HL-60 (cell line): ENCODE measurements at regions not wholly inside any gene's neighbourhood (a gene's known extent, or its start where the extent isn't known, plus 50 kb on each side); places are given as distances from the start of the nearest gene placed in this dataset.

Experiments
- GABPA ChIP-seq: IDR thresholded peaks from 2 replicates; pipeline ENCODE4 v1.6.1; 2012; ENCODE audit warnings: low read depth
- POLR2AphosphoS5 ChIP-seq: IDR thresholded peaks from 2 replicates; pipeline ENCODE4 v1.6.1; 2012; ENCODE audit warnings: low read depth
- SPI1 ChIP-seq: IDR thresholded peaks from 2 replicates; pipeline ENCODE4 v1.6.1; 2012; ENCODE audit warnings: low read depth, mild to moderate bottlenecking, borderline replicate concordance
- TF ChIP-seq, protein P1 (sequence below): IDR thresholded peaks from one replicate; pipeline ENCODE4 v1.5.1; 2011; ENCODE audit warnings: low read length, control low read depth, inconsistent platforms; ENCODE audit not compliant: insufficient read depth
- TF ChIP-seq, protein P2 (sequence below): IDR thresholded peaks from 2 replicates; pipeline ENCODE4 v1.6.1; 2012; ENCODE audit warnings: low read depth; ENCODE audit not compliant: insufficient replicate concordance

DNA sequence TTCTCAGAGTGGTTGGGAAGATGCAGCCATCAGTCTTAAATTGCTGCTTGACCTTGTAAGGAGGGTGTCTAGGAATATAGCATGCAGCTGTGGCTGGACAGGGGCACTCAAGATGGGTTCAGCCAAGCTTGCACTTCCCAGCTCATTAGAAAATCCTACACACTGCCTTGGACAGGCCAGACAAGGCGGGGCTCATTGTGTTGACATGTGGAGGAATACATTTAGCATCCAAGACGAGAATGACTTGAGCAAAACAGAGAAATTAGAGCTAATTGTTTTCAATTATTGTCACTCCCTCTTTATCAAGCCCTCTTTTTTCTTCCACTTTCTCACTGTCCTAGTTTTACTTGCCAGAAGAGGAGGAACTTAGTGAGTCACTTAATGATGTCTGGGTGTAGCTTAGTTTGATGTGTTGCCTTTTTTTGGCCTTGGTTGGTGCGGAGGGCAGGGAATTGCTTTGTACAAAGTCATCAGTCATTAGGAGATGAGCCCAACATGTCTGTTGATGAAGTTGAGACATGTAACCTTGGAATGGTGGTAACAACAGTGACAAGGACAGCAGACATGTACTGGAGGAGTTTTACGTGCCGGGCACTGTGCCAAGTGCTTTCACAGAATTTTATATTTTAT is 1219.3 kb upstream of the WWC1 start:
- TF ChIP-seq, protein P1, sequence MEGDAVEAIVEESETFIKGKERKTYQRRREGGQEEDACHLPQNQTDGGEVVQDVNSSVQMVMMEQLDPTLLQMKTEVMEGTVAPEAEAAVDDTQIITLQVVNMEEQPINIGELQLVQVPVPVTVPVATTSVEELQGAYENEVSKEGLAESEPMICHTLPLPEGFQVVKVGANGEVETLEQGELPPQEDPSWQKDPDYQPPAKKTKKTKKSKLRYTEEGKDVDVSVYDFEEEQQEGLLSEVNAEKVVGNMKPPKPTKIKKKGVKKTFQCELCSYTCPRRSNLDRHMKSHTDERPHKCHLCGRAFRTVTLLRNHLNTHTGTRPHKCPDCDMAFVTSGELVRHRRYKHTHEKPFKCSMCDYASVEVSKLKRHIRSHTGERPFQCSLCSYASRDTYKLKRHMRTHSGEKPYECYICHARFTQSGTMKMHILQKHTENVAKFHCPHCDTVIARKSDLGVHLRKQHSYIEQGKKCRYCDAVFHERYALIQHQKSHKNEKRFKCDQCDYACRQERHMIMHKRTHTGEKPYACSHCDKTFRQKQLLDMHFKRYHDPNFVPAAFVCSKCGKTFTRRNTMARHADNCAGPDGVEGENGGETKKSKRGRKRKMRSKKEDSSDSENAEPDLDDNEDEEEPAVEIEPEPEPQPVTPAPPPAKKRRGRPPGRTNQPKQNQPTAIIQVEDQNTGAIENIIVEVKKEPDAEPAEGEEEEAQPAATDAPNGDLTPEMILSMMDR = no peak
- TF ChIP-seq POLR2AphosphoS5 (no peak), GABPA (no peak), SPI1 (no peak)
- TF ChIP-seq, protein P2, sequence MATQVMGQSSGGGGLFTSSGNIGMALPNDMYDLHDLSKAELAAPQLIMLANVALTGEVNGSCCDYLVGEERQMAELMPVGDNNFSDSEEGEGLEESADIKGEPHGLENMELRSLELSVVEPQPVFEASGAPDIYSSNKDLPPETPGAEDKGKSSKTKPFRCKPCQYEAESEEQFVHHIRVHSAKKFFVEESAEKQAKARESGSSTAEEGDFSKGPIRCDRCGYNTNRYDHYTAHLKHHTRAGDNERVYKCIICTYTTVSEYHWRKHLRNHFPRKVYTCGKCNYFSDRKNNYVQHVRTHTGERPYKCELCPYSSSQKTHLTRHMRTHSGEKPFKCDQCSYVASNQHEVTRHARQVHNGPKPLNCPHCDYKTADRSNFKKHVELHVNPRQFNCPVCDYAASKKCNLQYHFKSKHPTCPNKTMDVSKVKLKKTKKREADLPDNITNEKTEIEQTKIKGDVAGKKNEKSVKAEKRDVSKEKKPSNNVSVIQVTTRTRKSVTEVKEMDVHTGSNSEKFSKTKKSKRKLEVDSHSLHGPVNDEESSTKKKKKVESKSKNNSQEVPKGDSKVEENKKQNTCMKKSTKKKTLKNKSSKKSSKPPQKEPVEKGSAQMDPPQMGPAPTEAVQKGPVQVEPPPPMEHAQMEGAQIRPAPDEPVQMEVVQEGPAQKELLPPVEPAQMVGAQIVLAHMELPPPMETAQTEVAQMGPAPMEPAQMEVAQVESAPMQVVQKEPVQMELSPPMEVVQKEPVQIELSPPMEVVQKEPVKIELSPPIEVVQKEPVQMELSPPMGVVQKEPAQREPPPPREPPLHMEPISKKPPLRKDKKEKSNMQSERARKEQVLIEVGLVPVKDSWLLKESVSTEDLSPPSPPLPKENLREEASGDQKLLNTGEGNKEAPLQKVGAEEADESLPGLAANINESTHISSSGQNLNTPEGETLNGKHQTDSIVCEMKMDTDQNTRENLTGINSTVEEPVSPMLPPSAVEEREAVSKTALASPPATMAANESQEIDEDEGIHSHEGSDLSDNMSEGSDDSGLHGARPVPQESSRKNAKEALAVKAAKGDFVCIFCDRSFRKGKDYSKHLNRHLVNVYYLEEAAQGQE = no peak
